Stimulated activated CD4-positive, alpha-beta T cell treated with anti-CD3 and anti-CD28 coated beads, Interleukin-12 subunit alpha, Interleukin-12 subunit beta, amount 100 ng/mL, for 24 hours (primary cell): ENCODE measurements at regions not wholly inside any gene's neighbourhood (a gene's known extent, or its start where the extent isn't known, plus 50 kb on each side); places are given as distances from the start of the nearest gene placed in this dataset.

Source experiments
- DNase-seq, 2 experiments: peaks; one replicate each; pipeline ENCODE4 v3.0.0-alpha.2; 2020; ENCODE audit warnings: low read depth in 2 of 2

DNA sequence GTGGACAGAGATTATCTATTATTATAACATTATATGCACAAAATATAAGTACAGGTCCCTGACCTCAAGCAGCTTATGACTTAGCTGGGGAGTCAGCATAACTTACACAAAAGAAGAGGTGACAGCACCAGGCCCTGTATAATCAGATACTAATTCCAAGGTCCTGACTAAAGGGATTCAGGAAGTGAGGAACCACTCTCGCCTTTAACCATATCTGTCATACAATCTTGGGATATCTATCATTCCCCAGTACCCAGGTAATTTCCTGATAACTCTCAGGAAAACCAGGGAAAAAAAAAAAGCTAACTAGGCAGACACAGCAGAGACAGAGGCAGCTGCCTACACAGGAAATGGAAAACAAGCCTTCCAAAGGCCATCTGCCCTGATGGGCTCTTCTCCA, 78.5 kb upstream of the CAMK1G start:
- no peak for DNase-seq

- DNase-seq = no peak
Measured at GRCh38 chr1:209506101-209506500, 77.4 kb upstream of the CAMK1G start.

DNA sequence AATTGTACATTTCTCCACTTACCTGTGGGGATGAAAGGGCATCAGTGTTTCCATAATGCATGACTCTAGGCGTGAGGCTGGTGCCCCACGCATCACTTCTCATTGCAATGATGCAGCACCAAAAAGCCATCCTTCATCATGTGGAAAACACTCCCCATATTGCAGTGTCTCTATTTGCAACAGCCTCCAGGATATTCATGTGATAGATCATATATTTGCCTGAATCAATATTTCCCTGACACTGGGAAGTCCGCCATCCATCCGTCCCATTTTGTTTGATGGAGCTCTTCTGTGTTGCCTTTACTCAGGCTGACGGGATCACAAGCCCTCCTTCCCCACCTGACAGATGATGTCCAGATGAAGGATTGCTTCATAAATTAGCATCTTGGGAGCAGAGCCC, 74.5 kb upstream of the CAMK1G start:
- no peak for DNase-seq

DNA sequence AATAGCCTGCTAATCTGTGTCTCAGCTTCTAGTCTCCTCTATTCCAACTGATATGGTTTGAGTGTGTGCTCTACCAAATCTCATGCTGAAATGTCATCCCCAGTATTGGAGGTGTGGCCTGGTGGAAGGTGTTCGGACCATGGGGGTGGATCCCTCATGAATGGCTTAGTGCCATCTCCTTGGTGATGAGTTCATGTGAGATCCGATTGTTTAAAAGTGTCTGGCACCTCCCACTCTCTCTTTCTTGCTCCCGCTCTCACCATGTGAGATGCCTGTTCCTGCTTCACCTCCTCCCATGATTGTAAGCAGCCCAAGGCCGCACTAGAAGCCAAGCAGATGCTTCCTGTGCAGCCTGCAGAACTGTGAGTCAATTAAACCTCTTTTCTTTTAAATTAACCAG, 73.5 kb upstream of the CAMK1G start:
- DNase-seq = no peak

DNA sequence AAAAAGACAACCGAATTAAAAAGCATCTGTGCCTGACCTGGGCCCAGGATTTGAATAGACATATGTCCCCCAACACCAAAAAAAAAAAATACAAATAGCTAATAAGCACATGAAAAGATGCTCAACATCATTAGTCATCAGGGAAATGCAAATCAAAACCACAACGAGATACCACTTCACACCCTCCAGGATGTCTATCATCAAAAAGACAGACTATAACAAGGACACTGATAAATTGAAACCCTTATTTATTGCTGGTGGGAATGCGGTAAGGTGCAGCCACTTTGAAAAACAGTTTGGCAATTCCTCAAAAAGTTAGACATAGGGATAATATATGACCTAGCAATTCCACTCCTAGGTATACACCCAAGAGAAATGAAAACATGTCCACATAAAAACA, 72.3 kb upstream of the CAMK1G start:
- DNase-seq = no peak

- no peak for DNase-seq
Measured at GRCh38 chr1:209512821-209513220, 70.7 kb upstream of the CAMK1G start.

GRCh38 chr1:209513226-209513625, 70.3 kb upstream of the CAMK1G start:
- DNase-seq = no peak

GRCh38 chr1:209516771-209517680, 66.5 kb upstream of the CAMK1G start:
- DNase-seq = no peak

DNA sequence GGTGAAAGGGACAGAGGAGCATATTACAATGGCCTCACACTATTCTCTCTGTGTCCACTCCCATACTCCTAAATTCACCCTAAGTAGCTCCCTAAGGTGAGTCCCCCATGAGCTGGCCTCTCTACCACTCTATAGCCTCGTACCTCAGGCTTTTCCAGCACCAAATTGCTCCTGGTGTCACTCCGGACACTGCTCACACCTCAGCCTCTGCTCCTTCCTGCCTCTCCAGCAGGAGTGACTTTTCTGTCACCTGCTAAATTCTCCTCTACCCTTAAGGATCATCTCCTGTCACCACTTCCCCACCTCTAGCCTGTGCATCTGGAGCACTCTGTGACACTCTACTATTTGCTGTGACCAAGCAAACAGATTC, 65.8 kb upstream of the CAMK1G start:
- no peak for DNase-seq

- DNase-seq = no peak
Measured at GRCh38 chr1:209519786-209520185, 63.7 kb upstream of the CAMK1G start.

DNA sequence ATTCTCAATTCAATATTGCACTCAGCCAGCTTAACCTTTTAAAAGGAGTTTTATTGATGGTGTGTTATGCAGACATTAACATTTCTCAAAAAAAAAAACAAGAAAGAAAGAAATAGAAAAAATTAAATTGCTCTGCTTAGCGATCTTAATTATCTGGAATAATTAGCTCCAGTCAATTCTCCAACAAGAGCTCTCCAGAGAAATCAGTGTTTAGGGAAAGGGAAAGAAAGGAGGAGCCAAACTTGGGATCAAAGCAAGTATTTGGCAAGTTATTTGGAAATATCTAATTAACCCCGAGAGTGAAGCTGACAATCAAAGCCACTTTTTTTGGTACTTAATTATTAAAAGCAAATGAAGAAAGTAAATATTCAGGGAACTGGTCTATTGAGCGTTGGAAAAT, 60.7 kb upstream of the CAMK1G start:
- DNase-seq = no peak

DNA sequence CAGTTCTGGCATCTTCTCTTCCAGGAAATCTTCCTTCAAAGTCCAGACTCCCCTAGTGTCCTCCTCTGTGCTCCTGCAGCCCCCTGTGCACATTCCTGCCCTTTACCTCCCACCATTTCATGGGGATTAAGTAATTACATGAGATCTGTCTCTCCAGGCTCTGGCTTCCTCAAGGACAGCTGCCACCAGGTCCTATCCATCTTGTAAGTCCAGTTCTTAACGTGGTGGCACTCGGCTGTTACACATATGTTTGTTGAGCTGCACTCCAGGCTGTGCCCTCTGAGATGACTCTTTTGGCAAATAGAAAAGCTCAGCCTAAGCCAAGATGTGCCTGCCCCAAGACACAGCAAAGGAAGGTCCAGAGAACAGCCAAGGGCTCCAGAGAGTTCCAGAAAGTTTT, 57.4 kb upstream of the CAMK1G start:
- no peak for DNase-seq

DNA sequence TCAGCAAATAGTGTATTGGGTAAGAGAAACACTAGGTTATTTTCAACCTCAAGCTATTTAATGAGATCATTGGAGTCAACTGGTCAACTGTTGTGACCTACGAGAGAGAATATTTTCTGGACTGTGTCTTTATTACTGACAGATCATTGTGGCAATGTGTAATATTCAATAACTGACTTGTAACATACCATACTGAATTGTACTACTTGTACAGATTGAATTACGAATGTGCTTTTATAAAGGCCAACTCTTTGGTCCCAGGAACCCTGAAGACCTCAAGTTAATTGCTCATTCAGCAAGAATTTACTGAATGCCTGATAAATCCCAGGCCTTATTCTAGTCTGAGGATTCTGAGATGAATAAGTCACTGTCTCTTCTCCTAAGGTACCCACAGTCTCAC, 56.1 kb upstream of the CAMK1G start:
- no peak for DNase-seq

DNA sequence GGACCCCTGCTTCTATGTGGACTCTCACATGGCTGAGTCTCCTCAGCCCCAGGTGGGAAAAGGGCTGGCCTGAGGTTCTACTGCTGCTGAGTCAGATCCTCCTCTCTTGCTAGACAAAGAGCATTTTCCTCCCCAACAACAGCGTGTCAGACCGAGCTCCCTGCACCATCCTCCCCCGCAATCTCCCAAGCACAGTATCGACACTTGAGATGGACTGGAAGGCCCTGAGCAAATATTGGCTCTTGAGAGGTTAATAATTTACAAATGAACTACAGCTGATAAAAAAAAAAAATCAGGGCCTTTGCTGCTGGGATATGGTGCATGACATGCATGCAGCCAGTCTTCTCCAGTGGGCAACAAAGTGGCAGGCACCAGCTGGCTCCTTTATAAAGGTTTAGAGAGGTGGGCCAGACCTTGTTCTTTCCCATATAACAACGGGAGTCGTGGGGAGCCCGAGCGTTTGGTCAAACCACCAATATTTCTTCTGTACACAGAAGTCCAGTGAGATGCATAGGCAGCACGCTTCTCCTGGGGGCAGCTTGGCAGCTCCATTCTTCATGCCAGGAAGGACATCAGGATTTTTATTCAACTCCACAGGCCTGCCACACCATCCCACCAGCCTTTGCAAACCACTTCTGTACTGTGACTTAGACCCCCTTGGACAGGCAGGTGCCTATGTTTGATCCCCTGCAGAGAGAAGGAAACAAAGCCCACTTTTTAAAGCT, 55.4 kb upstream of the CAMK1G start:
- no peak for DNase-seq

DNA sequence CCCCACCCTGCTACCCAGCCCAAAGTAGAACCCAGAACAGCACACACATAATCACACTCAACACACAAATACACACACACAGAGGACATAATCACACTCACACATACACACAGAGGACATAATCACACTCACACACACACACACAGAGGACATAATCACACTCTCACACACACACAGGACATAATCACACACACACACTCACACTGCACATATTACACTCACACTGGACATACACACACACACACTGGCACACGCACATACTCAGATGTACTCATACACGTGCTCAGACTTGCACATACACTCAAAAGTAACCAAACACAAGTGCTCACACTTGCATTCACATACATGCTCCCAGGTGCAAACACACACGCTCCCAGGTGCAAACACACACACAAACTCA, 54.3 kb upstream of the CAMK1G start:
- no peak for DNase-seq

DNA sequence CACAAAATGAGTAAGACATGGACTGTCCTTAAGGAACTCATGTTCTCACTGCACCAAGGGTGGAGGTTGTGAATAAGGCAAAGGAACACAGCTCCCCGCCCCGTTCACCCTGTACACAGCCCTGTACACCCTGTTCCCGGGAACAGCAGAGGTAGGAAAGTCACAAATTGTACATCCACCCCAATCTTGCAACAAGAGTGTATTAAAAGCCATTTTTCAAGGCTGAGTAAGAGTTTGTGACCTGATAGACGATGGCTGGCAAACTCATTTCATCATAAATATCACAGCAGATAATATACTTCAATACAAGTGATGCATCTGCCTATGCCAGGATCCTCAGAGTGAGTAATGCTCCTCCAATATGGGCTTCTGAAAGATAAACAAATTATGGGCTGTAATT, 52.5 kb upstream of the CAMK1G start:
- no peak for DNase-seq

DNA sequence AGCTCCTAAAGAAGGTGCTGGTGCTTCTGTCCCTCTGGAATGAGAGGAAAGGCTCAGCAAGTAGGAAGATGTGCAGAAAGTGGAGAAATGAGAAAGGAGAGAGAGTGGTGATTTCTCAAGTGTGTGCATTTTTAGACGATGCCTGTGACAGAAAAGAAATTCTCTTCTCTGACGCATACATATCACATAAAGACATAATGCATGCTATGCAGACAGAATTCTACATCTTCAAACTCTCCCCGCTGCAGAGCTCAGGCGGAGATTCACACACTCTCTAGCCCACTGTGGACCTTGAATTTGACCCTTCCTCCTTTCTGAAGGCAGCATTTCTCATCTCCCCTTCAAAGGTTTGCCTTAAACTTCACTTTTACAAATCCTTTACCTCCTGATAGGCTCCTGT, 52.0 kb upstream of the CAMK1G start:
- no peak for DNase-seq
